ENCODE measurements at regions not wholly inside any gene's neighbourhood (a gene's known extent, or its start where the extent isn't known, plus 50 kb on each side); places are given as distances from the start of the nearest gene placed in this dataset.
"Not testable (repeated sequence)": the region's sequence is repeated elsewhere in the genome, so short reads cannot be mapped to it uniquely, and the experiment has no call there.

- ATAC-seq (ENCODE audit: poor library complexity): no peak
- DNase-seq: no peak
- intact Hi-C loops (cut with DNase I): no loop called here
Observed at GRCh38 chr13:19123502-19123901, 58.1 kb downstream of the TUBA3C start.

GRCh38 chr13:19117913-19118739, 63.5 kb downstream of the TUBA3C start:
- no peak for ATAC-seq (ENCODE audit: poor library complexity)
- intact Hi-C loops (cut with DNase I): no loop called here
- no peak for DNase-seq

- DNase-seq; ATAC-seq (ENCODE audit: poor library complexity); intact Hi-C loops (cut with DNase I): not testable (repeated sequence)
Observed at GRCh38 chr13:19109225-19109624, 72.4 kb downstream of the TUBA3C start.

DNA sequence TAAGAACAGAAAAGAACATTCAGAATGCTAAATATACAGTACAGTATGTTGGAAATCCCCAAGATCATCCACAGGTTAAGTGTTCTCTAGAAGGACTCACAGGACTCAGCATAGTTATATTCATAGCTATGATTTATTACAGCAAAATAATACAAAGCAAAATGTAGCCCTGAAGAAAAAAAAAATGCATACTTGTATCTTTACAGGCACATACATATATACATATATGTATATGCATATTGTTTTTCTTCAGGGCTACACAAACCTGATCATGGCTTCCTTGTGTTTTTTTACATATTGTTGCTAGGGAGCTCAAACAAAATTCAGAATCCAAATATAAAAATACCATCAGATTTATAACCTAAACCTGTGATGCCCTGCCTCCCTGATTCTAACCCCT, 78.5 kb downstream of the TUBA3C start:
- ATAC-seq (ENCODE audit: poor library complexity) (no peak), DNase-seq (no peak)
- intact Hi-C loops (cut with DNase I): no loop called here

GRCh38 chr13:19093369-19093768, 88.3 kb downstream of the TUBA3C start:
- intact Hi-C loops (cut with DNase I): no loop called here
- ATAC-seq (ENCODE audit: poor library complexity): no peak
- DNase-seq: no peak

DNA sequence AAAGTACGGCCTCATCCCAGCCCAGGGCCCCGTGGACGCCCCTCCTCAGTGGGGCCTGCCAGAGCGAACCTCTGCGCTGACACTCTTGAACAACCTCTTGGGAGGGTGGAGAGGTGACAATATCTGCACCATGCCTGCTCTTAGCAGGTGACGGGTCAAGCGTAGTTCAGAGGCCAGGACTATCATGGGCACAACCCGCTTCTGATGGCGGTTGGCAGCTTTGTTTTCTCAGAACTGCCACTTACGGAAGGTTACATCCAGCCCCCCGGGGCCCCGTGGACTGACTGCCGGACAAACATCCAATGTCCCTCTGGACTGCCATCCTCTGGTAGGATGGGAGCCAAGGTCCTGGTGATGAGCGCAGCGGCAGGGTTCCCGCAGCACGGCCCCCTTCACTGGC, 91.1 kb downstream of the TUBA3C start:
- intact Hi-C loops (cut with DNase I): no loop called here
- DNase-seq (no peak), ATAC-seq (ENCODE audit: poor library complexity) (no peak)

DNA sequence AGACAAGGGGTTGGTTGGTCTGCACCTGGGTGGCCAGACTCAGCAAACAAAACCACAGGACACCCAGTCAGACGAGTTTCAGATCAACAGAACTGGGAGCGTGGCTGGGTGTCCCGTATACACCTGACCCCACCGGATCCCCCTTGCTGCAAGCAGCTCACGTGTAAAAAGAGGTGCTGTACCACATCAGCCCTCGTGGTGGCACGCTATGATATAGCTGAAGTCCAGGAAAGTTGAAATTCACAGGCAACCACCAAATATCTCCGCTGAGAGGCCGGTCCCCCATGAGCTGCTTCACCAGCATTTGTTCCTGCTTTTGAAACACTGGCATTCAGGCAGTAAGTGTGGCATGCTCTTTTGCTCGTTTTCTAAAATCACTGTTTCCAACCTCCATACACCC, 92.3 kb downstream of the TUBA3C start:
- ATAC-seq (ENCODE audit: poor library complexity): no peak
- intact Hi-C loops (cut with DNase I): no loop called here
- no peak for DNase-seq

- no peak for DNase-seq
- intact Hi-C loops (cut with DNase I): no loop called here
- no peak for ATAC-seq (ENCODE audit: poor library complexity)
Observed at GRCh38 chr13:19088416-19088815, 93.2 kb downstream of the TUBA3C start.

DNA sequence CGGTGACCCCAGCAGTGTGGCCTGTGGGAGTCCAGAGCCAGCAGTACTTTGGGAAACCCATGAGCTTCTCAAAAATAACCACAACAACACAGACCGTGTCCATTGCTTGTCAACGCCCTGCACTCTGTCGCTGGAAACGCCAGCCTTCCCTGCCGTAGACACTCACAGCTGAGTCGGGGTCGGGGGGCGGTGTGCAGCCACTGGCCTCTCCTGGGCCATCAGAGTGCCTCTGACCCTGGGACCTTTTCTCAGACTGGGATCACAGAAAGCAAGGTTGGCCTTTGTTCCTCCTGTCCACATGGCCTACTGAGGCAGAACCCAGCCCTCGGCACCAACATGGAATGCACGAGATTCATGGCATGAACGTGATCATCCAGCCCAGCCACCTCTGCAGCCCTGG, 95.7 kb downstream of the TUBA3C start:
- intact Hi-C loops (cut with DNase I): no loop called here
- DNase-seq (no peak), ATAC-seq (ENCODE audit: poor library complexity) (no peak)

DNA sequence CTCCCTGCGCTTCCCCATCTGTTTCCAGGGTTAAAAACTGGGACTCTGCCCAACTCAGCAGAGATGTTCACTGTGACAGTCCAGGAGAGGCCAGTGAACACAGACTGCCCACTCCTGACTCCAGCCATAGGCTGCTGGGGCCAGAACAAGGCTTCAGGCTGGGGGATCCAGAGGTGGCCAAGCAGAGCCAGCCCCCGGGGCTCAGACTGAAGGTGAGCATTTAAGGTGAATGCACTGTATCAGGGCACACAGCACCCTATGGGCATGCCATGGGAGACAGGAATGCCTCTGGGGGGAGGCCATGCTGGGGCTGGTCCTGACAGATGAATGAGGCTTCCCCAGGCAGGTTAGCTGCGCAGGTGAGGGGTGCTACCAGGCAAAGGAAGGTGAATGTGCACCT, 96.4 kb downstream of the TUBA3C start:
- ATAC-seq (ENCODE audit: poor library complexity) (no peak), DNase-seq (no peak)
- intact Hi-C loops (cut with DNase I): no loop called here

- no peak for ATAC-seq (ENCODE audit: poor library complexity)
Observed at GRCh38 chr13:19083340-19083739, 98.3 kb downstream of the TUBA3C start.

DNA sequence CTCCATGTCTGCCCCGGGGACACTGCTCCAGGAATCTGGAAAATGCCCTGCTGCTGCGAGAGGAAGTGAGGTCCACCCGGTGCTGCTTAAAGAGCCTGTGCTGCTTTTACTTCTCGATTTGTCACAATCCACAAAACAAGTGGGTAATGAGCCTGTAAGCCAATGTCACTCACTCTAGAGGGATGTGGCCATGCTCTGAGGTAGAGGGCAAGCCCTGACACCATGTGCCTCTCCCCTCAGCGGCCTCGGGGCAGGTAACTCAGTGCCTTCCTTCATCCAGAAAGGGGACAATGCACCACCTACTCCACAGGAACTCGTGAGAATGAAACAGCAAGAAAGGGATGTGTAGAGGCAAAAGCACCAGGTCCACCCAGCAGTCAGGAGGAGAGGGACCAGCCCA, 106.2 kb downstream of the TUBA3C start:
- intact Hi-C loops (cut with DNase I): no loop called here

More at GRCh38 chr13:19083340-19083739, 98.3 kb downstream of the TUBA3C start:
- no peak for DNase-seq
- intact Hi-C loops (cut with DNase I): no loop called here

GRCh38 chr13:19074519-19074918, 107.1 kb downstream of the TUBA3C start:
- ATAC-seq (ENCODE audit: poor library complexity) (no peak), DNase-seq (no peak)
- intact Hi-C loops (cut with DNase I): no loop called here

More for the DNA sequence above, 106.2 kb downstream of the TUBA3C start:
- DNase-seq (no peak), ATAC-seq (ENCODE audit: poor library complexity) (no peak)

GRCh38 chr13:19074106-19074505, 107.5 kb downstream of the TUBA3C start:
- ATAC-seq (ENCODE audit: poor library complexity); DNase-seq; intact Hi-C loops (cut with DNase I): not testable (repeated sequence)

GRCh38 chr13:19072956-19073706, 108.5 kb downstream of the TUBA3C start:
- ATAC-seq (ENCODE audit: poor library complexity); DNase-seq; intact Hi-C loops (cut with DNase I): not testable (repeated sequence)

DNA sequence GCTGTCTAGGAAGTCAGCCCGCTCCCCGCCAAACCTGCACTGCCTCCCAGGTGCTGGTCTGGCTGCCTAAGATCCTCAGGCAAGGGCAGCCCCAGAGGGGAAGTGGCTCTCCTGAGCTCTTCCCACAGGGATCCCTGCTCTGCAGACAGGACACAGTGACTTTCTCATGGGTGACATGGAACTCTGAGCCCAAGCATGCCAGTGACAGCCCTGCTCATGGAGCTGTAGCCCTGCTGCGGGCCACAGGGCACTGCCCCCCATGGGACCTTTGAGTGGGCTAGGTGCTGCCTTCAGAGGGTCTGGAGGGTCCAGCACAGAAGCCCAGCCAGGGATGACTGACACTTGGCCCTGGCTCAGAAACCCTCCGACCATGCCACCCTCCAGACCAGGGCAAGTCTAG, 109.1 kb downstream of the TUBA3C start:
- DNase-seq (no peak), ATAC-seq (ENCODE audit: poor library complexity) (no peak)
- intact Hi-C loops (cut with DNase I): no loop called here

DNA sequence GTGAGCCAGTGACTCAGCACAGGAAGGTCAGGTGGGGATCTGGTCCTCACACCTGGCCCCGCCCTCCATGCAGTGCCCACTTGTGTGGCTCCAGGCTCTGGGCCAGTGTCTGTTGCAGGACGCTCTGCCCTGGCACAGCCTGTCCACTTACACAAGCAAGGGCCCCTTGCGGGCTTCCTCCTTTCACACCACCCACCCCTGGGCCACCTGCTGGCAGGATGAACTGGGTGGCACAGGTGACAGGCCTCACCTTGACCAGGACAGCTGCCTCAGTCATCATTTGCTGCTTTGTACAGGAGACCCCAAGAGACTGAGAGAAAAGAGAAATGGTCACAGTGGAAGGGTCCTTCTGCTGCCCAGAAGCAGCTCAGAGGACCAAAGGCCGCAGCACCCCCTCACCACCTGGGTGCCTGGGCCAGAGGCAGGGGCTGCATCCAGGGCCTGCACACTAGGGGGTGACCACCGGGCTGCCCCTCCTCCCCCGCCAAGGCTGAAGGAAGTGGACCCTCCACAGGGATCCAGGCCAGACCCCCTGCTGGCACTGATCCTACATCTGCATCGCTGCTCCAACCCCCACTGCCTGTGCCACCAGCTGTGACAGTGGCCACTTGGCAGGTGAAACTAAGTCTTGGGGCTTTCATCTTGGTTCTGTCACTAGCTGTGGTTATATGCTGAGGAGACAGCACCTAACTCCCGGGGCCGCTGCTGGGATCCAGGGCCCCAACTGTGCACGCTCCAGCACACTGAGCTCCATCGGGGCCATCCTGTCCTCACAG, 110.3 kb downstream of the TUBA3C start:
- no peak for DNase-seq
- intact Hi-C loops (cut with DNase I): no loop called here

GRCh38 chr13:19070398-19070735, 111.3 kb downstream of the TUBA3C start:
- ATAC-seq (ENCODE audit: poor library complexity): no peak
- no peak for DNase-seq
- intact Hi-C loops (cut with DNase I): no loop called here

More for the DNA sequence above, 110.3 kb downstream of the TUBA3C start:
- ATAC-seq (ENCODE audit: poor library complexity): no peak

DNA sequence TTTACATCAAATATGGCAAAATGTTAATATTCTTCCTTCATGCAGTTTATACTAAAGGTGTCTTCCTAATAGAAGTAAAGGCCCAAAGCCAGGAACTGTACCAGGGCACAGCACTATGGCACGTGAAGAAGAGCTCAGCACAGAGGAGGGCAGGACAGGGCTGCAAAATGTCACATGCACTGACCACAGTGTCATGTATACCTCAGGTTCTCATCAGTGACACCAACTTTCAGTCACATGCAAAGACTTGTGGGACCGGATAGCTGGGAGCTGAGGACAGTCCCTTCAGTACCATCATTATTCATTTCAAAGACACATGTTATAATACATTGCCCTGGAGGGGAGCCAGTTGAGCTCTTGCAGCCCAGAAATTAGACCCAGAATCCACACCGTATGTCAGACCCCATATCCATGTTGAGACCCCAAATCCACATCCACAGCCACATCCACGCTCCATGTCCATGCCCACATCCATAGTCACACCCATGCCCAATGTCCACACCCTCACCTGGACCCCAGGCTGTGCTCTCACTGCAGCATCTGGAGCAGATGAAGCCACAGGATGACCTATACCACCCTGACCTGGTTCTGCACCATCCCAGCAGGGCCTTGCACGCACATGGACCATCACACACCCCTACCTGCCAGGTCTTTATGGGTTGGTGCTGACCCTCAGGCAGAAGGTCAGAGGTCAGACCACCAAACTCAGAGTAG, 111.8 kb downstream of the TUBA3C start:
- intact Hi-C loops (cut with DNase I): no loop called here
- ATAC-seq (ENCODE audit: poor library complexity): no peak
- DNase-seq: no peak

All from Right ventricle myocardium superior (tissue), 1 donor.